ENCODE measurements at regions not wholly inside any gene's neighbourhood (a gene's known extent, or its start where the extent isn't known, plus 50 kb on each side); places are given as distances from the start of the nearest gene placed in this dataset.

DNA sequence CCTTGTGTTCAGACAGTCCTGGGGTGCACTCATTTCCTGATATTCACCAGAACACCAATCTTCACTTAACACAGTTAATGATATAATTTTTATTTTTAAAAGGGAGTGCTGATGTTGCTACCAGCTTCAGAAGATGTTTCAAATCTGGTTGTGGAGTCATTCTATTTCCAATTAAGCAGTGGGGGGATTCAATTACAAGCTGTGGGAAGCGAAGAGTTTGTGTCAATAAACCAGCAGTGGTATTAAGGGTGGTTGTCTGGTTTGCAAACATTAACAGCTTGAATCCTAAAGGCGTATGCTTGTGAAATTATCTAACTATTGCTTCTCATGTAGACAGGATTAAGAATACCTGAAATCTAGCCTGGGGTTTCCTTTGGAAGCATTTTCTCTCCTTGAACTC, 1637.5 kb upstream of the GOT2 start:
- no peak for TF ChIP-seq SIN3A (IDR thresholded peaks at IDR 0.05; ENCODE audit: borderline replicate concordance, insufficient read depth, low read length)
- TF ChIP-seq FOXP2 (optimal IDR thresholded peaks at IDR 0.05; ENCODE audit: borderline replicate concordance, extremely low read depth, extremely low read length, insufficient read depth): no peak
- TF ChIP-seq POLR2AphosphoS5 (IDR thresholded peaks at IDR 0.05; ENCODE audit: low read depth, low read length): no peak
- TF ChIP-seq, protein P1, sequence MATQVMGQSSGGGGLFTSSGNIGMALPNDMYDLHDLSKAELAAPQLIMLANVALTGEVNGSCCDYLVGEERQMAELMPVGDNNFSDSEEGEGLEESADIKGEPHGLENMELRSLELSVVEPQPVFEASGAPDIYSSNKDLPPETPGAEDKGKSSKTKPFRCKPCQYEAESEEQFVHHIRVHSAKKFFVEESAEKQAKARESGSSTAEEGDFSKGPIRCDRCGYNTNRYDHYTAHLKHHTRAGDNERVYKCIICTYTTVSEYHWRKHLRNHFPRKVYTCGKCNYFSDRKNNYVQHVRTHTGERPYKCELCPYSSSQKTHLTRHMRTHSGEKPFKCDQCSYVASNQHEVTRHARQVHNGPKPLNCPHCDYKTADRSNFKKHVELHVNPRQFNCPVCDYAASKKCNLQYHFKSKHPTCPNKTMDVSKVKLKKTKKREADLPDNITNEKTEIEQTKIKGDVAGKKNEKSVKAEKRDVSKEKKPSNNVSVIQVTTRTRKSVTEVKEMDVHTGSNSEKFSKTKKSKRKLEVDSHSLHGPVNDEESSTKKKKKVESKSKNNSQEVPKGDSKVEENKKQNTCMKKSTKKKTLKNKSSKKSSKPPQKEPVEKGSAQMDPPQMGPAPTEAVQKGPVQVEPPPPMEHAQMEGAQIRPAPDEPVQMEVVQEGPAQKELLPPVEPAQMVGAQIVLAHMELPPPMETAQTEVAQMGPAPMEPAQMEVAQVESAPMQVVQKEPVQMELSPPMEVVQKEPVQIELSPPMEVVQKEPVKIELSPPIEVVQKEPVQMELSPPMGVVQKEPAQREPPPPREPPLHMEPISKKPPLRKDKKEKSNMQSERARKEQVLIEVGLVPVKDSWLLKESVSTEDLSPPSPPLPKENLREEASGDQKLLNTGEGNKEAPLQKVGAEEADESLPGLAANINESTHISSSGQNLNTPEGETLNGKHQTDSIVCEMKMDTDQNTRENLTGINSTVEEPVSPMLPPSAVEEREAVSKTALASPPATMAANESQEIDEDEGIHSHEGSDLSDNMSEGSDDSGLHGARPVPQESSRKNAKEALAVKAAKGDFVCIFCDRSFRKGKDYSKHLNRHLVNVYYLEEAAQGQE (IDR thresholded peaks at IDR 0.05; ENCODE audit: insufficient read depth in 1 of 2, low read depth in 2 of 2, low read length in 2 of 2): no peak
- TF ChIP-seq TAF1 (IDR thresholded peaks at IDR 0.05; ENCODE audit: borderline replicate concordance, insufficient read depth, low read length): no peak

DNA sequence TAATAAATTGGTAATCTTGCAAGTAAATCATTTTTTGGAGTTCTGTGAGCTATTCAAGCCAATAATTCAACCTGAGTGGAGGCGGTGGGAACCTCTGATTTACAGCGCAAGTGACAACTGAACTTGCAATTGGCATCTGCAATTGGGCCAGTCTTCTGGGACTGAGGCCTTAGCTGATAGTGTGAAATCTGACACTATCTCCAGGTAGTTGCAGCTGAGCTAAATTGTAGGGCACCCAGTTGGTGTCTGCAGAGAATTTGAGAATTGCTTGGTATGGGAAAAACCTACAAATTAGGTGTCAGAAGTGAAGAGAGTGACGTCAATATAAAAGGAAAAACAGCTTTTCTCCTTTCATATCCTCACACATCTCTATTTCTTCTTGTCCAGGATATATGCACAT, 1633.6 kb upstream of the GOT2 start:
- TF ChIP-seq FOXP2 (optimal IDR thresholded peaks at IDR 0.05; ENCODE audit: borderline replicate concordance, extremely low read depth, extremely low read length, insufficient read depth) (no peak), SIN3A (IDR thresholded peaks at IDR 0.05; ENCODE audit: borderline replicate concordance, insufficient read depth, low read length) (no peak), TAF1 (IDR thresholded peaks at IDR 0.05; ENCODE audit: borderline replicate concordance, insufficient read depth, low read length) (no peak), POLR2AphosphoS5 (IDR thresholded peaks at IDR 0.05; ENCODE audit: low read depth, low read length) (no peak)
- TF ChIP-seq, protein P1 (IDR thresholded peaks at IDR 0.05; ENCODE audit: insufficient read depth in 1 of 2, low read depth in 2 of 2, low read length in 2 of 2): no peak

GRCh38 chr16:60363566-60363965, 1629.5 kb upstream of the GOT2 start:
- TF ChIP-seq SIN3A (IDR thresholded peaks at IDR 0.05; ENCODE audit: borderline replicate concordance, insufficient read depth, low read length) (no peak), POLR2AphosphoS5 (IDR thresholded peaks at IDR 0.05; ENCODE audit: low read depth, low read length) (no peak), TAF1 (IDR thresholded peaks at IDR 0.05; ENCODE audit: borderline replicate concordance, insufficient read depth, low read length) (no peak), FOXP2 (optimal IDR thresholded peaks at IDR 0.05; ENCODE audit: borderline replicate concordance, extremely low read depth, extremely low read length, insufficient read depth) (no peak)
- TF ChIP-seq, protein P1 (IDR thresholded peaks at IDR 0.05; ENCODE audit: insufficient read depth in 1 of 2, low read depth in 2 of 2, low read length in 2 of 2): no peak

GRCh38 chr16:60346256-60346655, 1612.1 kb upstream of the GOT2 start:
- TF ChIP-seq SIN3A (IDR thresholded peaks at IDR 0.05; ENCODE audit: borderline replicate concordance, insufficient read depth, low read length) (no peak), POLR2AphosphoS5 (IDR thresholded peaks at IDR 0.05; ENCODE audit: low read depth, low read length) (no peak), TAF1 (IDR thresholded peaks at IDR 0.05; ENCODE audit: borderline replicate concordance, insufficient read depth, low read length) (no peak), FOXP2 (optimal IDR thresholded peaks at IDR 0.05; ENCODE audit: borderline replicate concordance, extremely low read depth, extremely low read length, insufficient read depth) (no peak)
- TF ChIP-seq, protein P1 (IDR thresholded peaks at IDR 0.05; ENCODE audit: insufficient read depth in 1 of 2, low read depth in 2 of 2, low read length in 2 of 2): no peak

DNA sequence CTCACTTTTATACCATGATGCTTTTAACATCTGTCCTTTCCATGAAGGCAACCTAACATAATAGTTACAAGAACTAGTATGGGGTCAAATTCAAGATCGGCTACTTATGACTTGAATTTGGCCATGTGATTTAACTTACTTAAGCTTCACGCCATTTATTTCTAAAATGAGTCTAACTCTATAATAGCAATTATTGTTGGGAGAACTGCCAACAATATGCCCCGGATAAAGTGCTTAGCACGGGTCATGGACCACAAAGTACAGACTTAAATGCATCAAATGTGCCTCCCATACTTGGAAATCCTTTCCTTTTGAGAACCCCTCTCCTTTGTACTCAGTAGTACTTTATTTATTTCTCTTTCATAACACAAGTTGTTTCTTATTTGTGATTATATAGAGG, 1603.6 kb upstream of the GOT2 start:
- TF ChIP-seq TAF1 (IDR thresholded peaks at IDR 0.05; ENCODE audit: borderline replicate concordance, insufficient read depth, low read length) (no peak), FOXP2 (optimal IDR thresholded peaks at IDR 0.05; ENCODE audit: borderline replicate concordance, extremely low read depth, extremely low read length, insufficient read depth) (no peak), SIN3A (IDR thresholded peaks at IDR 0.05; ENCODE audit: borderline replicate concordance, insufficient read depth, low read length) (no peak), POLR2AphosphoS5 (IDR thresholded peaks at IDR 0.05; ENCODE audit: low read depth, low read length) (no peak)
- TF ChIP-seq, protein P1 (IDR thresholded peaks at IDR 0.05; ENCODE audit: insufficient read depth in 1 of 2, low read depth in 2 of 2, low read length in 2 of 2): no peak

Data from PFSK-1 (cell line).